Neutrophil (primary cell): ENCODE measurements at regions not wholly inside any gene's neighbourhood (a gene's known extent, or its start where the extent isn't known, plus 50 kb on each side); places are given as distances from the start of the nearest gene placed in this dataset.

Source experiments
- H3K27ac ChIP-seq: fragments of 200-600 bp; sonication (generic); 2 replicates; pipeline ENCODE4 v1.5.1; 2016; ENCODE audit warnings: mild to moderate bottlenecking, moderate library complexity
- H3K27me3 ChIP-seq: fragments of 200-600 bp; sonication (generic); 2 replicates; pipeline ENCODE4 v1.6.0; 2016; ENCODE audit warnings: mild to moderate bottlenecking
- H3K36me3 ChIP-seq: fragments of 200-600 bp; sonication (generic); 2 replicates; pipeline ENCODE4 v1.5.1; 2017
- H3K4me1 ChIP-seq, 2 experiments: fragments of 200-600 bp in 1 of 2; sonication (generic) in 1 of 2; 1 replicate in 1 of 2; 2 replicates in 1 of 2; pipeline versions ENCODE4 v1.5.1 to v1.6.1; 2013 to 2016; ENCODE audit warnings: low read depth in 1 of 2, low read length in 1 of 2, mild to moderate bottlenecking in 1 of 2, moderate library complexity in 1 of 2; ENCODE audit not compliant: control insufficient read depth in 1 of 2, insufficient read depth in 1 of 2
- H3K4me3 ChIP-seq, 2 experiments: fragments of 200-600 bp in 1 of 2; sonication (generic) in 1 of 2; 1 replicate in 1 of 2; 2 replicates in 1 of 2; pipeline ENCODE4 v1.5.1; 2013 to 2016; ENCODE audit warnings: low read depth in 1 of 2, low read length in 1 of 2, mild to moderate bottlenecking in 1 of 2, moderate library complexity in 1 of 2
- H3K9me3 ChIP-seq: fragments of 200-600 bp; sonication (generic); 2 replicates; pipeline ENCODE4 v1.5.1; 2016
- TF ChIP-seq, protein P1 (sequence below): fragments of 200-600 bp; sonication (generic); IDR thresholded peaks from 2 replicates; pipeline ENCODE4 v1.5.1; 2016; ENCODE audit warnings: antibody characterized with exemption

DNA sequence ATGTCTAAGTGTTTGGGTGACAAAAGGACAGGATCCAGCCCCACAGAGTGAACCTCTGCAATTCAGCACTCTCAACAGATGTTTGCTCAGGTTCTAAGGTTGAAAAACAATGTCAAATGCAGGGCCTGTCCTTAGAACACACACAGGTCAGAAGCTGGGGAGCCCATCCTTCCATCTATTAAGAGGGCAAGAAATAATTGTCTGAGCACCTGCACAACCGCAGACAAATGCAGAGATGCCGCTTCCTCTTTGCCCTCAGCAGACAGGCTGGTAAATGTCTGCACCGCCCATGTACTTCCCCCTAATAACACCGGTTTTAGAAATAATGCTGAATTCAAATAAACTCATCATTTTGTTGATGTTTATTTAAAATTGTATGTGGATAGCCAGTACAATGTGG is 414.5 kb upstream of the ADAMTS16 start:
- Histone ChIP-seq H3K9me3 (no peaks in the 10 kb centered on the region), H3K36me3 (no peaks in the 10 kb centered on the region), H3K27ac (no peak overlapping the region), H3K4me3 (no peak overlapping the region), H3K27me3 (no peaks in the 10 kb centered on the region), H3K4me1 (no peaks in the 10 kb centered on the region)
- TF ChIP-seq, protein P1, sequence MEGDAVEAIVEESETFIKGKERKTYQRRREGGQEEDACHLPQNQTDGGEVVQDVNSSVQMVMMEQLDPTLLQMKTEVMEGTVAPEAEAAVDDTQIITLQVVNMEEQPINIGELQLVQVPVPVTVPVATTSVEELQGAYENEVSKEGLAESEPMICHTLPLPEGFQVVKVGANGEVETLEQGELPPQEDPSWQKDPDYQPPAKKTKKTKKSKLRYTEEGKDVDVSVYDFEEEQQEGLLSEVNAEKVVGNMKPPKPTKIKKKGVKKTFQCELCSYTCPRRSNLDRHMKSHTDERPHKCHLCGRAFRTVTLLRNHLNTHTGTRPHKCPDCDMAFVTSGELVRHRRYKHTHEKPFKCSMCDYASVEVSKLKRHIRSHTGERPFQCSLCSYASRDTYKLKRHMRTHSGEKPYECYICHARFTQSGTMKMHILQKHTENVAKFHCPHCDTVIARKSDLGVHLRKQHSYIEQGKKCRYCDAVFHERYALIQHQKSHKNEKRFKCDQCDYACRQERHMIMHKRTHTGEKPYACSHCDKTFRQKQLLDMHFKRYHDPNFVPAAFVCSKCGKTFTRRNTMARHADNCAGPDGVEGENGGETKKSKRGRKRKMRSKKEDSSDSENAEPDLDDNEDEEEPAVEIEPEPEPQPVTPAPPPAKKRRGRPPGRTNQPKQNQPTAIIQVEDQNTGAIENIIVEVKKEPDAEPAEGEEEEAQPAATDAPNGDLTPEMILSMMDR = no peak

GRCh38 chr5:4730279-4730678 is 409.9 kb upstream of the ADAMTS16 start:
- Histone ChIP-seq H3K4me3 (no peak overlapping the region), H3K27me3 (no peaks in the 10 kb centered on the region), H3K27ac (no peak overlapping the region), H3K36me3 (no peaks in the 10 kb centered on the region), H3K4me1 (no peaks in the 10 kb centered on the region), H3K9me3 (no peaks in the 10 kb centered on the region)
- TF ChIP-seq, protein P1 = no peak

GRCh38 chr5:4734348-4734747 is 405.8 kb upstream of the ADAMTS16 start:
- Histone ChIP-seq H3K9me3 (no peaks in the 10 kb centered on the region), H3K36me3 (no peaks in the 10 kb centered on the region), H3K27me3 (no peaks in the 10 kb centered on the region), H3K4me1 (no peaks in the 10 kb centered on the region), H3K27ac (no peak overlapping the region), H3K4me3 (no peak overlapping the region)
- TF ChIP-seq, protein P1 = no peak

DNA sequence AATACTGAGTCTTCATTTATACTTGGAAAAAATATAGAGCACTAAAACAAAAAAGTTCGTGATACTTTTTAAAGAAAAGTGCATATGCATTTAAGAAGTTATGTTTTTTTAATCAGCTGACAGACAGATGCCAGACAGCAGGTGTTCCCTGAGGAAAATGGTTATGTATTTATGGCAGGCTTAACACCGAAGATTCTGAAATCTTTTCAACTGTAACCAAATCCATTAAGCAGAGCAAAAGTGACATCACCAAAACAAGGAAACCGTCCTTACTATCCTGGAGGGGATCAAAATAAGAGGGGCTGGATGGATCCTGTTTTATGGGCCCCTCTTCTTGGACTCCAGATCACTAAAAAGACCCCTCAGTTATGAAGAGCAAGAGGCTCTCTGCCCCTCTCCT is 404.9 kb upstream of the ADAMTS16 start:
- H3K9me3 ChIP-seq = no peaks in the 10 kb centered on the region
- H3K36me3 ChIP-seq = no peaks in the 10 kb centered on the region
- H3K27me3 ChIP-seq = no peaks in the 10 kb centered on the region
- H3K27ac ChIP-seq = no peak overlapping the region
- no peaks in the 10 kb centered on the region for H3K4me1 ChIP-seq
- no peak overlapping the region for H3K4me3 ChIP-seq
- TF ChIP-seq, protein P1 = no peak

DNA sequence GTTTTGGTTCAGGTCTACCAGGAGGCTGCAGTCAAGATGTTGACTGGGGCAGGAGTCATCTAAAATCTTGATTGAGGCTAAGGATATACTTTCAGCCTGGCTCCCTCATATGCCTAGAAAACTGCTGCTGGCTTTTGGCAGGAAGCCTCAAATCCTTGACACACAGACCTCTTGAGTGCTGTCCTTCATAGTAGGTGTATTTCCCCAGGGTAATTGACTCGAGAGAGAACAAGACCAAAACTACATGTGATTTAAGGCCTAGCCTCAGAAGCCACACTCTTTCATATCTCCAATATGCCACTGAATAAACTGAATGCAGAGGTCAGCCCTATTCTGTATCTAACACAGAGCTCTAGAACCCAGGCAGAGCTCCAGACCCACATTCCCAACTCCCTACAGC is 402.3 kb upstream of the ADAMTS16 start:
- Histone ChIP-seq H3K4me3 (no peak overlapping the region), H3K36me3 (no peaks in the 10 kb centered on the region), H3K27ac (no peak overlapping the region), H3K9me3 (no peaks in the 10 kb centered on the region), H3K27me3 (no peaks in the 10 kb centered on the region), H3K4me1 (no peaks in the 10 kb centered on the region)
- TF ChIP-seq, protein P1 = no peak

GRCh38 chr5:4738298-4738697 is 401.8 kb upstream of the ADAMTS16 start:
- TF ChIP-seq, protein P1 = no peak
- no peaks in the 10 kb centered on the region for H3K9me3 ChIP-seq
- H3K4me3 ChIP-seq = no peak overlapping the region
- no peaks in the 10 kb centered on the region for H3K27me3 ChIP-seq
- H3K27ac ChIP-seq = no peak overlapping the region
- H3K4me1 ChIP-seq = no peaks in the 10 kb centered on the region
- no peaks in the 10 kb centered on the region for H3K36me3 ChIP-seq
